ENCODE measurements at regions not wholly inside any gene's neighbourhood (a gene's known extent, or its start where the extent isn't known, plus 50 kb on each side); places are given as distances from the start of the nearest gene placed in this dataset.

GRCh38 chr12:38555620-38556591, 239.3 kb downstream of the ALG10B start:
- peak; percentile 18 for DNase-seq (ENCODE audit: low spot score)

- no peak for DNase-seq (ENCODE audit: low spot score)
These were observed 240.1 kb downstream of the ALG10B start for GRCh38 chr12:38556647-38557046.

- no peak for DNase-seq (ENCODE audit: low spot score)
These were observed 268.5 kb downstream of the ALG10B start for GRCh38 chr12:38585086-38585485.

DNA sequence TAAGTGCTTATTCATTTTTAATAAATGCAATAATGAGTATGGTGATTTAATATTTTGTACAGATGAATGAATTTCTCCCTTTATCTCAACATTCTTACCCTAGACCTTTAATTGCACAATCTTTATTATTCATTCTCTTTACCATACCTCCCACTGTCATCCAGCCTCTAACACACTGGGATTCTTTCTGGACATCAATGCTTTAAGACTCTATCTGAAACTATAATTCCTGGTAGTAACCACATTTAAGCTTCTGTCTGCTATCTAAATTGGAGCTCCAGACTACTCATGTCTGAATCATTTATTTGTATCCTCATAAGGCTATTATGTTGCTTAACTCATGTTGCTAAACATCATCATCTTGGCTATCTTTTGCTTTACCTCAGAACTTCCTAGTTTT, 270.2 kb downstream of the ALG10B start:
- no peak for DNase-seq (ENCODE audit: low spot score)

- no peak for DNase-seq (ENCODE audit: low spot score)
These were observed 271.0 kb downstream of the ALG10B start for GRCh38 chr12:38587594-38587993.

- DNase-seq (ENCODE audit: low spot score) = no peak
These were observed 272.2 kb downstream of the ALG10B start for GRCh38 chr12:38588624-38589305.

DNA sequence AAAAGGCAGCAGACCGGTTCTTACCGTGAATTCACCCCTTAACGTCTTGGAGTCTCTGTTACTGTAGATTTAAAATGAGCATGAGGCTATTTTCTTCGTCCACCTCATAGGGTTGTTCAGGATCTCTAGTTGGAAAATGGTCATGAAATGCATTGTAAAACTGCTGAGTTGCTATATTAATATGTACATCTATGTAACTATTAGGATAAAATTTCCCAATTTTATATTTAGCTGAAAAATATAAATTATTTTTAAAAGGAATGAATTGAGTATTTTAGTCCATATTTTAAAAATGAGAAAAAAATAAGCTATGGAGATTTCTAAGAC, 272.7 kb downstream of the ALG10B start:
- no peak for DNase-seq (ENCODE audit: low spot score)

- DNase-seq (ENCODE audit: low spot score) = no peak
These were observed 285.4 kb downstream of the ALG10B start for GRCh38 chr12:38601949-38602348.

Small RNA genes lying in the stretch of these regions (small RNA-seq; reads per million reads assigned to genes)
- gene AC087897.1 = 0 reads per million in 2 experiments
